Naive thymus-derived CD4-positive, alpha-beta T cell (primary cell): ENCODE measurements at regions not wholly inside any gene's neighbourhood (a gene's known extent, or its start where the extent isn't known, plus 50 kb on each side); places are given as distances from the start of the nearest gene placed in this dataset.

Source experiments
- ATAC-seq: fragments of 150-1000 bp; cut with Tn5 transposase; 2 replicates; pipeline ENCODE4 v1.10.0; 2021; ENCODE audit warnings: mild to moderate bottlenecking, moderate library complexity
- CTCF ChIA-PET: fragments of 350-600 bp; sonication (Branson Sonifier 250); formaldehyde crosslinking; loops from one replicate; lab custom pipeline; 2021; ENCODE audit warnings: antibody characterized with exemption; lab: Charles Lee
- POLR2A ChIA-PET: fragments of 350-600 bp; sonication (Branson Sonifier 250); formaldehyde crosslinking; loops from one replicate; lab custom pipeline; 2021; ENCODE audit warnings: antibody characterized with exemption, inconsistent platforms; lab: Charles Lee
- DNase-seq, 9 donors: peaks; one replicate each; pipeline versions ENCODE4 v3.0.0 to v3.0.0-alpha.2; 2020 to 2022; ENCODE audit warnings: mixed read lengths in 1 of 9
- H3K27ac ChIP-seq: one replicate; pipeline ENCODE4 v1.7.0; 2013; ENCODE audit warnings: mild to moderate bottlenecking, low read depth, low read length, moderate library complexity
- H3K27me3 ChIP-seq, 2 donors: one replicate each; pipeline ENCODE4 v1.7.0; 2013; ENCODE audit warnings: low read length in 2 of 2, mild to moderate bottlenecking in 2 of 2, moderate library complexity in 2 of 2; ENCODE audit not compliant: control insufficient read depth in 2 of 2, insufficient read depth in 2 of 2
- H3K36me3 ChIP-seq, 3 experiments: 1 replicate in 2 of 3; 2 replicates in 1 of 3; pipeline ENCODE4 v1.7.0; 2013; ENCODE audit warnings: low read length in 3 of 3, mild to moderate bottlenecking in 3 of 3, moderate library complexity in 1 of 3; ENCODE audit not compliant: insufficient read depth in 3 of 3, control insufficient read depth in 2 of 3
- H3K4me1 ChIP-seq, 2 donors: one replicate each; pipeline ENCODE4 v1.7.0; 2013; ENCODE audit warnings: low read length in 2 of 2, mild to moderate bottlenecking in 2 of 2, moderate library complexity in 1 of 2; ENCODE audit not compliant: control insufficient read depth in 2 of 2, insufficient read depth in 2 of 2
- H3K4me3 ChIP-seq: 2 replicates; pipeline ENCODE4 v1.7.0; 2013; ENCODE audit warnings: mild to moderate bottlenecking, low read length
- H3K9me3 ChIP-seq, 3 experiments: 1 replicate in 2 of 3; 2 replicates in 1 of 3; pipeline ENCODE4 v1.7.0; 2013; ENCODE audit warnings: low read length in 3 of 3; ENCODE audit not compliant: control insufficient read depth in 2 of 3
- H3K27ac Mint-ChIP-seq, 9 donors: one replicate each; pipeline ENCODE4 v1.8.0; 2020 to 2022; ENCODE audit warnings: mixed read lengths in 9 of 9, mild to moderate bottlenecking in 8 of 9, moderate library complexity in 5 of 9, inconsistent platforms in 2 of 9
- H3K27me3 Mint-ChIP-seq, 5 donors: one replicate each; pipeline ENCODE4 v1.8.0; 2021 to 2022; ENCODE audit warnings: mixed read lengths in 5 of 5, mild to moderate bottlenecking in 1 of 5
- H3K36me3 Mint-ChIP-seq, 5 donors: one replicate each; pipeline ENCODE4 v1.8.0; 2020 to 2022; ENCODE audit warnings: mixed read lengths in 5 of 5, mild to moderate bottlenecking in 3 of 5, inconsistent platforms in 1 of 5
- H3K4me1 Mint-ChIP-seq, 7 donors: one replicate each; pipeline ENCODE4 v1.8.0; 2020 to 2022; ENCODE audit warnings: mixed read lengths in 7 of 7, mild to moderate bottlenecking in 3 of 7, inconsistent platforms in 1 of 7
- H3K4me3 Mint-ChIP-seq, 10 donors: one replicate each; pipeline ENCODE4 v1.8.0; 2020 to 2022; ENCODE audit warnings: mild to moderate bottlenecking in 10 of 10, mixed read lengths in 10 of 10, moderate library complexity in 6 of 10, inconsistent platforms in 2 of 10
- H3K9me3 Mint-ChIP-seq, 11 donors: one replicate each; pipeline ENCODE4 v1.8.0; 2020 to 2022; ENCODE audit warnings: mixed read lengths in 11 of 11, mild to moderate bottlenecking in 4 of 11, inconsistent platforms in 1 of 11, moderate library complexity in 1 of 11
- intact Hi-C, 2 donors: fragments of 100-400 bp; cut with micrococcal nuclease; formaldehyde crosslinking; loops; one replicate each; pipeline ENCODE4 v1.15.1; 2023

GRCh38 chr1:90204023-90204590 is 209.2 kb downstream of the ZNF326 start:
- no peaks in the 10 kb centered on the region for H3K36me3 ChIP-seq
- CTCF ChIA-PET, result interaction anchor here (0.6 kb wide), 1 partner anchor 37 kb away, joined by 3 read pairs; no protein-coding TSS in a partner anchor
- Mint-ChIP-seq H3K27ac (no peak overlapping the region), H3K4me3 (no peak overlapping the region), H3K27me3 (peaks cover 0 to 19% (median 7%) of the 10 kb centered on the region in 5 donors), H3K4me1 (no peaks in the 10 kb centered on the region), H3K9me3 (peaks cover 0 to 2% (median 0%) of the 10 kb centered on the region in 11 donors), H3K36me3 (no peaks in the 10 kb centered on the region)
- H3K4me3 ChIP-seq, result no peak overlapping the region
- H3K9me3 ChIP-seq, result no peaks in the 10 kb centered on the region
- no peak overlapping the region for H3K27ac ChIP-seq
- POLR2A ChIA-PET, result no interaction called here
- DNase-seq (no peak), ATAC-seq (no peak)
- no peaks in the 10 kb centered on the region for H3K27me3 ChIP-seq
- intact Hi-C loops, result no loop called here
- H3K4me1 ChIP-seq, result no peaks in the 10 kb centered on the region

DNA sequence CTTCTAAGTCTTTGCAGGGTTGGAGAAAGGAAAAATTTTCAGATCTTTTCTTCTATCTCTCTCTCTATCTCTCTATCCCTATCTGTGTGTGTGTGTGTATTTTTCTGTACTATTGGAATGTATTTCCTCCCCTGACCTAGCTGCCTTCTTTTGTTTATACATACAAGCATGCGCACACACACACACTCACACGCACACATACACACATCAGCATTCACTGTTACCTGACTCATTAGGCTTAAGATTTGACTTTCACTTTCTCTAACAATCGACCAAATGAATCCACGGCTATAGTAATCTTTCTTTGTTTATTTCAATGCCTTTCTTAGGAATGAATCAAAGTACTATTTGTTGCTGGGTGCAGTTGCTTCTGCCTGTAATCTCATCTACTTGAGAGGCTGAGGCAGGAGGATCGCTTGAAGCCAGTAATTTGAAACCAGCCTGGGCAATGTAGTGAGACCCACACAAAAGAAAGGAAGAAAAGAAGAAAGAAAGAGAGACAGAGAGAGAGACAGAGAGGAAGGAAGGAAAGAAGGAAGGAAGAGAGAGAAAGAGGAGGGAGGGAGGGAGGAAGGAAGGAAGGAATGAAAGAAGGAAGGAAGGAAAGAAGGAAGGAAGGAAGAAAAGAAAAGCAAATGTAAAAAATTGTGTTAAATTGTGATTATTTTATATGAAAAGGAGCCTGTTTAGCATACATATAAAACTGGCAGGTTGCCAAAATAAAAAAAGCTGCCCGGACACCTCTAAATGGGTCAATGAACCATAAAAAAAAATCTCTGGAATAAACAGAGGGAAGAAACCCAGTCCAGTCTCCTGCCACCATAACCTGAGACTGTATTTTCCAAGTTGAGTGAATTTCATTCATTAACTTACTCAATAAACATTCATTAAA is 206.8 kb downstream of the ZNF326 start:
- Mint-ChIP-seq H3K27me3 (peaks cover 0 to 17% (median 6%) of the 10 kb centered on the region in 5 donors), H3K4me1 (no peaks in the 10 kb centered on the region), H3K27ac (no peak overlapping the region), H3K36me3 (no peaks in the 10 kb centered on the region), H3K4me3 (no peak overlapping the region), H3K9me3 (no peaks in the 10 kb centered on the region)
- Histone ChIP-seq H3K9me3 (no peaks in the 10 kb centered on the region), H3K4me1 (no peaks in the 10 kb centered on the region), H3K27me3 (no peaks in the 10 kb centered on the region), H3K4me3 (no peak overlapping the region), H3K36me3 (no peaks in the 10 kb centered on the region), H3K27ac (no peak overlapping the region)
- DNase-seq (no peak), ATAC-seq (no peak)
- intact Hi-C loops, result no loop called here
- CTCF ChIA-PET, result no interaction called here
- POLR2A ChIA-PET, result no interaction called here

DNA sequence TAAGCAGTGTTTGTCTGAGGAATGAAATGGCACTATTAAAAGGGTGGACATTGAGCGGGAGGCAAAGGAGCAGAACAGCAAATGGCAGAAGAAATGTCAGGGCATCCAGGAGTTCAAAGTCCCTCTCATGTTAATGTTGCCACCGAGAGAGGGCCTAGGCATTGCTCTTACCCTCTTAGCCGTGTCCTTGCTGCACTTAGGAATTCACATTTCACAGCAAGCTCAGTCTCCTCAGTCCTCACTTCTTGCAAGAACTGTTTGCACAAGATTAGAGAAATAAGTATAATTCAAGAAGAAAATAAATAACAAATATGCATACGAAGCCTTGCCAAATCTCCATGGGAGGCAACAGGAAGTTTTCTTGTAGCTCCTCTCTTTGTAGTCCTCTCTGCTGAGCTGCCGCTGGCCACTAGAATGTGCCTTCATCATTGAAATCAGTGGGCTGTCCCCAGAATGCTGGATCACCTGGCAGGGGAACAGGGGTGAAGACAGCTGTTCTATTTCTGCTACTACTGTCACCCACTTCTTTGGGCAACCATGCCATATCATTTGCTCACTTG is 205.8 kb downstream of the ZNF326 start:
- Mint-ChIP-seq H3K36me3 (no peaks in the 10 kb centered on the region), H3K9me3 (no peaks in the 10 kb centered on the region), H3K4me1 (no peaks in the 10 kb centered on the region), H3K4me3 (no peak overlapping the region), H3K27me3 (peaks cover 0 to 25% (median 13%) of the 10 kb centered on the region in 5 donors), H3K27ac (no peak overlapping the region)
- POLR2A ChIA-PET, result no interaction called here
- CTCF ChIA-PET, result no interaction called here
- no peak for DNase-seq
- ATAC-seq, result no peak
- Histone ChIP-seq H3K4me3 (no peak overlapping the region), H3K27me3 (no peaks in the 10 kb centered on the region), H3K4me1 (no peaks in the 10 kb centered on the region), H3K36me3 (no peaks in the 10 kb centered on the region), H3K9me3 (no peaks in the 10 kb centered on the region), H3K27ac (no peak overlapping the region)
- intact Hi-C loops, result no loop called here

GRCh38 chr1:90198616-90199332 is 203.9 kb downstream of the ZNF326 start:
- intact Hi-C loops, result no loop called here
- Mint-ChIP-seq H3K27ac (no peak overlapping the region), H3K9me3 (no peaks in the 10 kb centered on the region), H3K27me3 (peaks cover 0 to 29% (median 13%) of the 10 kb centered on the region in 5 donors), H3K36me3 (no peaks in the 10 kb centered on the region), H3K4me1 (no peaks in the 10 kb centered on the region), H3K4me3 (no peak overlapping the region)
- Histone ChIP-seq H3K27me3 (no peaks in the 10 kb centered on the region), H3K27ac (no peak overlapping the region), H3K4me3 (no peak overlapping the region), H3K4me1 (no peaks in the 10 kb centered on the region), H3K36me3 (no peaks in the 10 kb centered on the region), H3K9me3 (no peaks in the 10 kb centered on the region)
- CTCF ChIA-PET, result no interaction called here
- POLR2A ChIA-PET, result no interaction called here
- ATAC-seq (no peak), DNase-seq (no peak)

DNA sequence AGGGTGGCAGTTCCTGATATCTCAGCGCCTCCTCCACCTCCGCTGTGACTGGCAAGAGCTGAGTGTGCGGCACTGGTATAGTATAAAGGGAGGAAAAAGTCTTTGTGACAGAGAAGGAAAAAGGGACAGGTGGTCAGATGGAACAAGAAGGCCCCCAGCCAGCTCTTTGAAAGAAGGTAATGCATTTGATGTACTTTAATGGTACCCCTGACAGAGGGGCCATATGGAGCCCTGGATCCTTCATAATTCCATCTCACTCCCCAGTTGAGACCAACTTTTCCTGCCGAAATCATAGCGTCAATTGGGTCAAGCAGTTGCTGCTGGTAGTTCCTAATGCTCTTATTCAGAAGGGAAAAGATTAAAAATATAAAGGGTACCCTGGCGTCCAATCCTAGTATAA is 198.2 kb downstream of the ZNF326 start:
- no peaks in the 10 kb centered on the region for H3K36me3 ChIP-seq
- ChIA-PET POLR2A (no interaction called here), CTCF (no interaction called here)
- no peak overlapping the region for H3K27ac ChIP-seq
- H3K27me3 ChIP-seq, result no peaks in the 10 kb centered on the region
- Mint-ChIP-seq H3K36me3 (no peaks in the 10 kb centered on the region), H3K27me3 (peaks cover 0 to 18% (median 11%) of the 10 kb centered on the region in 5 donors), H3K27ac (no peak overlapping the region), H3K4me3 (no peak overlapping the region), H3K4me1 (no peaks in the 10 kb centered on the region), H3K9me3 (peaks cover 0 to under 1% (median 0%) of the 10 kb centered on the region in 11 donors)
- H3K4me1 ChIP-seq, result no peaks in the 10 kb centered on the region
- intact Hi-C loops, result no loop called here
- no peak for DNase-seq
- H3K9me3 ChIP-seq, result no peaks in the 10 kb centered on the region
- H3K4me3 ChIP-seq, result no peak overlapping the region
- ATAC-seq, result no peak

- DNase-seq (no peak), ATAC-seq (no peak)
- Histone ChIP-seq H3K27me3 (no peaks in the 10 kb centered on the region), H3K4me3 (no peak overlapping the region), H3K36me3 (no peaks in the 10 kb centered on the region), H3K27ac (no peak overlapping the region), H3K4me1 (no peaks in the 10 kb centered on the region), H3K9me3 (no peaks in the 10 kb centered on the region)
- POLR2A ChIA-PET, result no interaction called here
- H3K36me3 Mint-ChIP-seq, result no peaks in the 10 kb centered on the region
- intact Hi-C loops, result no loop called here
- CTCF ChIA-PET, result no interaction called here
- H3K9me3 Mint-ChIP-seq, result peaks cover 0 to 3% (median 0%) of the 10 kb centered on the region in 11 donors
- H3K27me3 Mint-ChIP-seq, result peaks cover 0 to 22% (median 11%) of the 10 kb centered on the region in 5 donors
- no peaks in the 10 kb centered on the region for H3K4me1 Mint-ChIP-seq
- no peak overlapping the region for H3K27ac Mint-ChIP-seq
- no peak overlapping the region for H3K4me3 Mint-ChIP-seq
Observed at GRCh38 chr1:90192408-90192807, 197.5 kb downstream of the ZNF326 start.
